ENCODE measurements at regions not wholly inside any gene's neighbourhood (a gene's known extent, or its start where the extent isn't known, plus 50 kb on each side); places are given as distances from the start of the nearest gene placed in this dataset.

- Mint-ChIP-seq H3K27ac (peak overlapping the region in 1 of 3 experiments; percentile 80; a peak in 2 of 7 replicates), H3K27me3 (ENCODE audit: low read depth) (peaks cover 14% of the 10 kb centered on the region), H3K9me3 (no peaks in the 10 kb centered on the region), H3K4me1 (peaks cover 3 to 16% of the 10 kb centered on the region in 2 experiments), H3K4me3 (no peak overlapping the region), H3K36me3 (ENCODE audit: insufficient read depth in 1 of 3, low read depth in 3 of 3) (no peaks in the 10 kb centered on the region)
- no peak overlapping the region for H3T11ph ChIP-seq (ENCODE audit: low read length)
- H2AFZ ChIP-seq (ENCODE audit: low read length) = no peak overlapping the region
- H2BK120ac ChIP-seq (ENCODE audit: low read depth, low read length, poor library complexity, severe bottlenecking) = no peak overlapping the region
- no peak overlapping the region for H3K4me2 ChIP-seq (ENCODE audit: insufficient read depth, insufficient read length, low read length)
- H3K9ac ChIP-seq (ENCODE audit: extremely low read depth, insufficient read length, low read length) = no peak overlapping the region
- H2BK12ac ChIP-seq (ENCODE audit: insufficient read length, low read depth, low read length) = no peak overlapping the region
- no peak overlapping the region for H3K56ac ChIP-seq (ENCODE audit: insufficient read length, low read depth, low read length)
- no peak overlapping the region for H3K4ac ChIP-seq (ENCODE audit: low read depth, low read length)
- H4K20me1 ChIP-seq (ENCODE audit: control insufficient read depth, insufficient read depth, insufficient read length) = no peaks in the 10 kb centered on the region
- H3K27me3 ChIP-seq (ENCODE audit: insufficient read depth, low read length) = no peaks in the 10 kb centered on the region
- H2BK15ac ChIP-seq (ENCODE audit: low read depth, low read length) = no peak overlapping the region
- no peaks in the 10 kb centered on the region for H3K79me2 ChIP-seq (ENCODE audit: insufficient read depth, low read length)
- no peak overlapping the region for H3K23ac ChIP-seq (ENCODE audit: insufficient read length, low read depth, low read length)
- H3K23me2 ChIP-seq (ENCODE audit: insufficient read length, low read depth, low read length, poor library complexity, severe bottlenecking) = no peaks in the 10 kb centered on the region
- H2BK20ac ChIP-seq (ENCODE audit: low read depth, low read length, poor library complexity, severe bottlenecking) = no peak overlapping the region
- no peak overlapping the region for H4K91ac ChIP-seq (ENCODE audit: insufficient read length, low read depth, low read length)
- no peak overlapping the region for H2AK5ac ChIP-seq (ENCODE audit: insufficient read length, low read length)
- no peaks in the 10 kb centered on the region for H3K9me3 ChIP-seq (ENCODE audit: control insufficient read depth, low read depth, low read length)
- H3K18ac ChIP-seq (ENCODE audit: insufficient read length, low read depth, low read length) = no peak overlapping the region
- no peak for DNase-seq
- H3K4me1 ChIP-seq (ENCODE audit: insufficient read depth, low read length) = no peaks in the 10 kb centered on the region
- H3K14ac ChIP-seq (ENCODE audit: insufficient read depth, low read length) = no peak overlapping the region
- TF ChIP-seq, protein P1, sequence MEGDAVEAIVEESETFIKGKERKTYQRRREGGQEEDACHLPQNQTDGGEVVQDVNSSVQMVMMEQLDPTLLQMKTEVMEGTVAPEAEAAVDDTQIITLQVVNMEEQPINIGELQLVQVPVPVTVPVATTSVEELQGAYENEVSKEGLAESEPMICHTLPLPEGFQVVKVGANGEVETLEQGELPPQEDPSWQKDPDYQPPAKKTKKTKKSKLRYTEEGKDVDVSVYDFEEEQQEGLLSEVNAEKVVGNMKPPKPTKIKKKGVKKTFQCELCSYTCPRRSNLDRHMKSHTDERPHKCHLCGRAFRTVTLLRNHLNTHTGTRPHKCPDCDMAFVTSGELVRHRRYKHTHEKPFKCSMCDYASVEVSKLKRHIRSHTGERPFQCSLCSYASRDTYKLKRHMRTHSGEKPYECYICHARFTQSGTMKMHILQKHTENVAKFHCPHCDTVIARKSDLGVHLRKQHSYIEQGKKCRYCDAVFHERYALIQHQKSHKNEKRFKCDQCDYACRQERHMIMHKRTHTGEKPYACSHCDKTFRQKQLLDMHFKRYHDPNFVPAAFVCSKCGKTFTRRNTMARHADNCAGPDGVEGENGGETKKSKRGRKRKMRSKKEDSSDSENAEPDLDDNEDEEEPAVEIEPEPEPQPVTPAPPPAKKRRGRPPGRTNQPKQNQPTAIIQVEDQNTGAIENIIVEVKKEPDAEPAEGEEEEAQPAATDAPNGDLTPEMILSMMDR (conservative IDR thresholded peaks at IDR 0.05) = no peak
- no CpG with 5 or more reads among the region's 5 CpGs for WGBS (ENCODE audit: extremely low coverage, insufficient read length, low lambda C conversion rate)
- H4K5ac ChIP-seq (ENCODE audit: insufficient read length, low read depth, low read length) = no peak overlapping the region
- no peak overlapping the region for H2BK5ac ChIP-seq (ENCODE audit: insufficient read length, low read length)
- H4K8ac ChIP-seq (replicated peaks; ENCODE audit: insufficient read length, low read depth, low read length) = no peak overlapping the region
- H3K27ac ChIP-seq (ENCODE audit: insufficient read length, low read depth, low read length) = no peak overlapping the region
- no peaks in the 10 kb centered on the region for H3K79me1 ChIP-seq (ENCODE audit: insufficient read depth, low read depth, low read length, poor library complexity, severe bottlenecking)
Observed at GRCh38 chr20:5486377-5487054, 124.3 kb downstream of the GPCPD1 start.

All from H9 (cell line).